ENCODE measurements at regions not wholly inside any gene's neighbourhood (a gene's known extent, or its start where the extent isn't known, plus 50 kb on each side); places are given as distances from the start of the nearest gene placed in this dataset.

- TF ChIP-seq CTCF (IDR thresholded peaks at IDR 0.05) (no peak), ZFX (IDR thresholded peaks at IDR 0.05; ENCODE audit: borderline replicate concordance) (no peak)
These were observed 77.6 kb upstream of the A1CF start for GRCh38 chr10:50963063-50963462.

All from 22Rv1 (cell line).